ENCODE measurements at regions not wholly inside any gene's neighbourhood (a gene's known extent, or its start where the extent isn't known, plus 50 kb on each side); places are given as distances from the start of the nearest gene placed in this dataset.

GRCh38 chr12:114954511-114955055 is 270.6 kb upstream of the TBX3 start:
- no peak overlapping the region for H3K27ac ChIP-seq (ENCODE audit: low read depth, low read length)
- no peak overlapping the region for H3K56ac ChIP-seq (replicated peaks; ENCODE audit: insufficient read length, low read depth, low read length)
- no peaks in the 10 kb centered on the region for H3K79me1 ChIP-seq (ENCODE audit: low read depth, low read length)
- H4K5ac ChIP-seq (ENCODE audit: insufficient read length, low read depth, low read length) = no peak overlapping the region
- CTCF ChIA-PET (ENCODE audit: partially characterized antibody) = interaction anchor here (0.6 kb wide), 1 partner anchor 248 kb away, joined by 3 read pairs; no protein-coding TSS in a partner anchor
- no peaks in the 10 kb centered on the region for H3K79me2 ChIP-seq (ENCODE audit: control insufficient read depth in 1 of 2, insufficient read depth in 2 of 2, low read length in 2 of 2)
- H2BK5ac ChIP-seq (ENCODE audit: low read depth, low read length) = no peak overlapping the region
- 82% methylated on average over 6 of the region's 6 CpGs; no CpG with 5 or more reads in 1 of the 2 experiments for WGBS, 2 experiments (ENCODE audit: extremely low coverage in 1 of 2, insufficient coverage in 1 of 2, insufficient read length in 1 of 2, insufficient replicate concordance in 2 of 2, low coverage in 1 of 2, low lambda C conversion rate in 2 of 2, missing lambda C conversion rate in 1 of 2)
- H3K4me3 ChIP-seq (ENCODE audit: extremely low read depth in 1 of 4, insufficient read depth in 2 of 4, low read depth in 3 of 4, low read length in 4 of 4) = no peak overlapping the region
- H3K4me1 ChIP-seq (replicated peaks in 1 of 4; ENCODE audit: control insufficient read depth in 3 of 4, insufficient read depth in 4 of 4, low read length in 3 of 4) = no peaks in the 10 kb centered on the region; a peak in 1 of 7 replicates
- H4K91ac ChIP-seq (replicated peaks; ENCODE audit: insufficient read length, low read length) = no peak overlapping the region
- H3K27me3 ChIP-seq (replicated peaks in 1 of 4; ENCODE audit: control insufficient read depth in 3 of 4, extremely low read depth in 1 of 4, insufficient read depth in 3 of 4, low read length in 3 of 4) = no peaks in the 10 kb centered on the region
- no peak overlapping the region for H3K18ac ChIP-seq (ENCODE audit: extremely low read depth, low read length)
- no peak overlapping the region for H2BK120ac ChIP-seq (replicated peaks; ENCODE audit: low read depth, low read length)
- no peak overlapping the region for H3K14ac ChIP-seq (ENCODE audit: insufficient read length)
- no peak overlapping the region for H3K4ac ChIP-seq (replicated peaks; ENCODE audit: insufficient read length, low read depth, low read length)
- H3K9me3 ChIP-seq (ENCODE audit: insufficient read depth in 2 of 2, low read depth in 1 of 2, low read length in 1 of 2) = no peaks in the 10 kb centered on the region
- no peak overlapping the region for H2AK5ac ChIP-seq (ENCODE audit: low read depth, low read length)
- H3K36me3 ChIP-seq (ENCODE audit: control insufficient read depth in 2 of 4, insufficient read depth in 4 of 4, low read length in 3 of 4) = no peaks in the 10 kb centered on the region
- H4K8ac ChIP-seq (ENCODE audit: extremely low read depth, insufficient read depth, low read length) = no peak overlapping the region
- no peak overlapping the region for H2BK15ac ChIP-seq (ENCODE audit: low read length)
- POLR2A ChIA-PET (ENCODE audit: partially characterized antibody) = no interaction called here
- no peak overlapping the region for H3K4me2 ChIP-seq (ENCODE audit: insufficient read depth in 1 of 2, low read depth in 2 of 2, low read length in 2 of 2)
- H3K23ac ChIP-seq (ENCODE audit: insufficient read length) = no peak overlapping the region
- H2BK12ac ChIP-seq (ENCODE audit: low read depth, low read length) = no peak overlapping the region
- FAIRE-seq (no peak), DNase-seq (ENCODE audit: low read depth in 1 of 2, low spot score in 2 of 2) (no peak)
- H4K20me1 ChIP-seq (replicated peaks in 1 of 2; ENCODE audit: control insufficient read depth in 1 of 2, insufficient read depth in 2 of 2, low read length in 2 of 2) = no peaks in the 10 kb centered on the region
- H2BK20ac ChIP-seq (ENCODE audit: low read length) = no peak overlapping the region
- H3K23me2 ChIP-seq (ENCODE audit: low read depth, low read length) = no peaks in the 10 kb centered on the region
- H3K9ac ChIP-seq (replicated peaks in 1 of 4; ENCODE audit: extremely low read depth in 1 of 4, low read depth in 3 of 4, low read length in 3 of 4) = no peak overlapping the region
- no peak overlapping the region for H2AFZ ChIP-seq (ENCODE audit: low read length)
- no peak for TF ChIP-seq EGR1 (IDR thresholded peaks at IDR 0.05; ENCODE audit: borderline replicate concordance, low read depth, low read length)
- TF ChIP-seq EP300 (IDR thresholded peaks at IDR 0.05; ENCODE audit: borderline replicate concordance in 1 of 2, low read depth in 2 of 2, low read length in 2 of 2) = no peak
- TF ChIP-seq, protein P1, sequence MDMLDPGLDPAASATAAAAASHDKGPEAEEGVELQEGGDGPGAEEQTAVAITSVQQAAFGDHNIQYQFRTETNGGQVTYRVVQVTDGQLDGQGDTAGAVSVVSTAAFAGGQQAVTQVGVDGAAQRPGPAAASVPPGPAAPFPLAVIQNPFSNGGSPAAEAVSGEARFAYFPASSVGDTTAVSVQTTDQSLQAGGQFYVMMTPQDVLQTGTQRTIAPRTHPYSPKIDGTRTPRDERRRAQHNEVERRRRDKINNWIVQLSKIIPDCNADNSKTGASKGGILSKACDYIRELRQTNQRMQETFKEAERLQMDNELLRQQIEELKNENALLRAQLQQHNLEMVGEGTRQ (IDR thresholded peaks at IDR 0.05; ENCODE audit: low read length) = no peak
- TF ChIP-seq JUND (IDR thresholded peaks at IDR 0.05; ENCODE audit: low read length) = no peak

Data from H1 (cell line).